ENCODE measurements at regions not wholly inside any gene's neighbourhood (a gene's known extent, or its start where the extent isn't known, plus 50 kb on each side); places are given as distances from the start of the nearest gene placed in this dataset.

DNA sequence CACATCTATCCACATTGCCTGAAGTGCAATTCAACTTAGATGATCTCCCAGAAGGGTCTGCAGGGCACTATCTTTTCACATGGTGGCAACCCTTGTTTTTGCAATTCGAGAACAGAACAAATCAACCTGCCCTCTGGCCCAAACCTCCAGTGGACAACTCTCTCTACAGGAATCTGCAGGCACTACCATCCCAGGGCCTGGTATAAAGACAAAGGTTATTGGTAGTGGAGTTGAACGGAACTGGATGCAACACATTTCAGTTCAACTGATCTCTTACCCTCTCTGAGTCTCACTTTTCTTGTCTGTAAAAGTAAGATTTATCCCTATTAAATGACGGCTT is 153.2 kb upstream of the EGFLAM start:
- no peak for TF ChIP-seq POLR2A (IDR thresholded peaks at IDR 0.05)
- TF ChIP-seq, protein P1, sequence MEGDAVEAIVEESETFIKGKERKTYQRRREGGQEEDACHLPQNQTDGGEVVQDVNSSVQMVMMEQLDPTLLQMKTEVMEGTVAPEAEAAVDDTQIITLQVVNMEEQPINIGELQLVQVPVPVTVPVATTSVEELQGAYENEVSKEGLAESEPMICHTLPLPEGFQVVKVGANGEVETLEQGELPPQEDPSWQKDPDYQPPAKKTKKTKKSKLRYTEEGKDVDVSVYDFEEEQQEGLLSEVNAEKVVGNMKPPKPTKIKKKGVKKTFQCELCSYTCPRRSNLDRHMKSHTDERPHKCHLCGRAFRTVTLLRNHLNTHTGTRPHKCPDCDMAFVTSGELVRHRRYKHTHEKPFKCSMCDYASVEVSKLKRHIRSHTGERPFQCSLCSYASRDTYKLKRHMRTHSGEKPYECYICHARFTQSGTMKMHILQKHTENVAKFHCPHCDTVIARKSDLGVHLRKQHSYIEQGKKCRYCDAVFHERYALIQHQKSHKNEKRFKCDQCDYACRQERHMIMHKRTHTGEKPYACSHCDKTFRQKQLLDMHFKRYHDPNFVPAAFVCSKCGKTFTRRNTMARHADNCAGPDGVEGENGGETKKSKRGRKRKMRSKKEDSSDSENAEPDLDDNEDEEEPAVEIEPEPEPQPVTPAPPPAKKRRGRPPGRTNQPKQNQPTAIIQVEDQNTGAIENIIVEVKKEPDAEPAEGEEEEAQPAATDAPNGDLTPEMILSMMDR (IDR thresholded peaks at IDR 0.05 in 4 of 5, conservative IDR thresholded peaks at IDR 0.05 in 1 of 5): no peak

Measured in gastrocnemius medialis (tissue), 4 donors.